Spleen (tissue), 11 donors: ENCODE measurements at regions not wholly inside any gene's neighbourhood (a gene's known extent, or its start where the extent isn't known, plus 50 kb on each side); places are given as distances from the start of the nearest gene placed in this dataset.
"Not testable (repeated sequence)": the region's sequence is repeated elsewhere in the genome, so short reads cannot be mapped to it uniquely, and the experiment has no call there.

Experiments
- DNase-seq: peaks from one replicate; pipeline ENCODE4 v3.0.0-alpha.2; 2020
- H3K27ac ChIP-seq, 8 donors: fragments of 200-600 bp; sonication (generic) in 7 of 8; 1 replicate in 4 of 8; 2 replicates in 4 of 8; pipeline versions ENCODE4 v1.5.0 to v1.8.0; 2016 to 2021; ENCODE audit warnings: inconsistent platforms in 4 of 8, mild to moderate bottlenecking in 4 of 8, moderate library complexity in 1 of 8
- H3K27me3 ChIP-seq, 7 donors: fragments of 200-600 bp; sonication (generic) in 6 of 7; replicated peaks in 1 of 7; 1 replicate in 4 of 7; 2 replicates in 3 of 7; pipeline versions ENCODE4 v1.5.0 to v1.8.0; 2016 to 2021; ENCODE audit warnings: inconsistent platforms in 3 of 7, mild to moderate bottlenecking in 1 of 7
- H3K36me3 ChIP-seq, 6 donors: fragments of 200-600 bp; sonication (generic) in 5 of 6; 1 replicate in 4 of 6; 2 replicates in 2 of 6; pipeline versions ENCODE4 v1.5.0 to v1.8.0; 2016 to 2021; ENCODE audit warnings: inconsistent platforms in 2 of 6
- H3K4me1 ChIP-seq, 6 donors: fragments of 200-600 bp; sonication (generic) in 5 of 6; 1 replicate in 3 of 6; 2 replicates in 3 of 6; pipeline versions ENCODE4 v1.5.0 to v1.8.0; 2016 to 2021; ENCODE audit warnings: inconsistent platforms in 3 of 6
- H3K4me3 ChIP-seq, 8 donors: fragments of 200-600 bp; sonication (generic) in 7 of 8; 1 replicate in 4 of 8; 2 replicates in 4 of 8; pipeline versions ENCODE4 v1.5.0 to v1.8.0; 2016 to 2021; ENCODE audit warnings: inconsistent platforms in 4 of 8, mild to moderate bottlenecking in 4 of 8, moderate library complexity in 2 of 8
- H3K9me3 ChIP-seq, 8 donors: fragments of 200-600 bp; sonication (generic) in 7 of 8; 1 replicate in 4 of 8; 2 replicates in 4 of 8; pipeline versions ENCODE4 v1.5.0 to v1.8.0; 2016 to 2021; ENCODE audit warnings: inconsistent platforms in 4 of 8
- POLR2A ChIP-seq, 3 donors: fragments of 450-650 bp; IDR thresholded peaks; one replicate each; pipeline ENCODE4 v1.5.1; 2017; ENCODE audit warnings: antibody characterized with exemption in 3 of 3, mild to moderate bottlenecking in 1 of 3
- POLR2AphosphoS5 ChIP-seq, 3 donors: sonication (generic); formaldehyde crosslinking; IDR thresholded peaks; one replicate each; pipeline ENCODE4 v1.5.1; 2017; ENCODE audit warnings: antibody characterized with exemption in 3 of 3
- WGBS, 5 donors: extraction: QIAGEN DNeasy Blood & Tissue Kit in 3 of 5; methylation state at CpG; one replicate each; pipeline versions ENCODE4 v1.1.5 to v1.1.7; 2013 to 2018; 5-methylcytosine and 5-hydroxymethylcytosine counted together
- intact Hi-C: fragments of 100-400 bp; cut with DNase I; formaldehyde crosslinking; loops from one replicate; pipeline ENCODE4 v1.15.0; 2023; ENCODE audit warnings: low total_unique reads
- TF ChIP-seq, protein P1 (sequence below), 11 experiments: fragments of 200-600 bp in 7 of 11; fragments of 450-650 bp in 4 of 11; sonication (generic) in 4 of 11; IDR thresholded peaks in 8 of 11; conservative IDR thresholded peaks in 3 of 11; 1 replicate in 7 of 11; 2 replicates in 4 of 11; pipeline versions ENCODE4 v1.4.0 to v1.8.0; 2016 to 2021; ENCODE audit warnings: antibody characterized with exemption in 11 of 11, inconsistent platforms in 4 of 11, mild to moderate bottlenecking in 1 of 11
- donor health status: healthy with polysubstance abuse.
- donor health status: DM: no; HTN: no; CAD: no; lungs with moderate emphysema.
- donor health status: DM: no; HTN: no; CAD: no.
- donor health status: Bipolar disorder and iron deficiency.
- donor health status: healthy.
- donor health status: DM: no; HTN: no; CAD: no.
- donor health status: DM: yes; HTN: yes; CAD: no.

DNA sequence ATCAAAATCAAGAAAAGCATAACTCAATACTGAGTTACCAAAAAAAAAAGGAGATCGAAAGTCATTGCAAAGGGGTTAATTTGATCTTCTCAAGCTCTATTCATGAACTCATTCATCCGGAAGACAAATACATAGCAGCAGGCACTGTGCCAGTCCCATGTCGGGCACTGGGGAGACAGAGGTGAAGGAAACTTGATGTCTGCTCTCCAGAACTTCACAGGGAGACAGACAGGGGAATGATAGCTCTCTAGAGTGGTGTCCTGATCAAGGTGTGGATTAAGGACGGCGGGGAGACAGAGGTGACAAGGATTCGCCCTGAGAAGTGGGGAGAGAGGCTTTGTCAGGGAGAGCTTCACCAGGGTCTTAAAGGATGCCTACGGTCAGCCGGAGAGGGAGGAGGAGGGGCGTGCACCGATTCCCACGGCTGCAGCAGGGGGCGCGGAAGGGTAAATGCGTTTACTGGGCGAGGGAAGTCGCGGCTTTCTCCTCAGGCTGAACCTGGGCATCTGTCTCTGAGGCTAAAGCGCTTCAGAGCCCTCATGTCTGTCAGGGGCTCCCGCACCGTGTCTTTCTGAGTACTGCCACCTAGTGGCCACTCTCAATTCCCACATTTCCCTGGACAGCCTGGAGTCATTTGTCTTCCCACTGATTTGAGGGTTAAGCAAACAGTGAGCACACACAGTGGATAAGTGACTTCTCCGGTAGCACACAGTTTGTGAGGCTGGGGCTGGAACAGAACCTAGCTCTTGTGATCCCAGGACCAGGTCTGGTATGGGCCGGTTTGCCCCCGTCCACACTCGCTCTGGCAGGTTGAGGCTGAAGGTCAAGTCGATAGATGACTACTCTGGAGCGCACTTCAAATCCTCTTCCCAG is 152.8 kb downstream of the TENT5C start:
- TF ChIP-seq, protein P1, sequence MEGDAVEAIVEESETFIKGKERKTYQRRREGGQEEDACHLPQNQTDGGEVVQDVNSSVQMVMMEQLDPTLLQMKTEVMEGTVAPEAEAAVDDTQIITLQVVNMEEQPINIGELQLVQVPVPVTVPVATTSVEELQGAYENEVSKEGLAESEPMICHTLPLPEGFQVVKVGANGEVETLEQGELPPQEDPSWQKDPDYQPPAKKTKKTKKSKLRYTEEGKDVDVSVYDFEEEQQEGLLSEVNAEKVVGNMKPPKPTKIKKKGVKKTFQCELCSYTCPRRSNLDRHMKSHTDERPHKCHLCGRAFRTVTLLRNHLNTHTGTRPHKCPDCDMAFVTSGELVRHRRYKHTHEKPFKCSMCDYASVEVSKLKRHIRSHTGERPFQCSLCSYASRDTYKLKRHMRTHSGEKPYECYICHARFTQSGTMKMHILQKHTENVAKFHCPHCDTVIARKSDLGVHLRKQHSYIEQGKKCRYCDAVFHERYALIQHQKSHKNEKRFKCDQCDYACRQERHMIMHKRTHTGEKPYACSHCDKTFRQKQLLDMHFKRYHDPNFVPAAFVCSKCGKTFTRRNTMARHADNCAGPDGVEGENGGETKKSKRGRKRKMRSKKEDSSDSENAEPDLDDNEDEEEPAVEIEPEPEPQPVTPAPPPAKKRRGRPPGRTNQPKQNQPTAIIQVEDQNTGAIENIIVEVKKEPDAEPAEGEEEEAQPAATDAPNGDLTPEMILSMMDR (IDR thresholded peaks at IDR 0.05 in 8 of 11, conservative IDR thresholded peaks at IDR 0.05 in 3 of 11), result peak; percentile 58 to 88 (median 78)
- TF ChIP-seq POLR2A (IDR thresholded peaks at IDR 0.05) (no peak), POLR2AphosphoS5 (IDR thresholded peaks at IDR 0.05) (peak in 1 of 3 donors; percentile 20)
- peak; percentile 81 for DNase-seq
- WGBS, 5 donors, result 15 to 20% (median 18%) methylated on average over 26 of the region's 26 CpGs
- Histone ChIP-seq H3K4me1 (peaks cover 0 to 18% (median 12%) of the 10 kb centered on the region in 6 donors), H3K4me3 (peak overlapping the region in 7 of 8 donors; percentile 10 to 56 (median 22)), H3K36me3 (no peaks in the 10 kb centered on the region), H3K27ac (peak overlapping the region in 2 of 8 donors; percentile 24 to 39), H3K27me3 (peaks cover 0 to 15% (median 4%) of the 10 kb centered on the region in 7 donors), H3K9me3 (no peaks in the 10 kb centered on the region)
- intact Hi-C loops, result loop anchor here (2.0 to 10.0 kb wide), 3 partner anchors 224 to 694 kb away; partner anchors contain the start of gene TTF2

DNA sequence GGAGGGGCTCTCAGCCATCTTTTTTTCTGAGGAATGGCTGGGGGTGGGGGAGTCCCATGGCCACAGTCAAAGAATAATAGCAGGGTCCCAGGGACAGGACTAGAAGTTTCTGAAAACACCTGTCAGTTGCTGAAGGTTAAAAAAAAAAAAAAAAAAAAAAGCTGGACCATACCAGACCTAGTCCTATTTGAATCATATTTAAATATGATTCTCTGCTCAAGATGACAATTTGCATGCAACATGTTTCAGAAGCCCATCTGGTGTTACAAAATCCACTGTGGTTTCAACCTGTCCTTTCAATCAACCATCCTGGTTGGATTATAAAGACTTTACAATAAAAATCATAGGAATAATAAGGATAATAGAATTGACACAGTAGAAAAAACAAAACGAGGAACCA is 153.7 kb downstream of the TENT5C start:
- TF ChIP-seq POLR2A (IDR thresholded peaks at IDR 0.05) (no peak), POLR2AphosphoS5 (IDR thresholded peaks at IDR 0.05) (no peak)
- TF ChIP-seq, protein P1 (IDR thresholded peaks at IDR 0.05 in 8 of 11, conservative IDR thresholded peaks at IDR 0.05 in 3 of 11), result no peak
- H3K27me3 ChIP-seq, result peaks cover 0 to 6% (median under 1%) of the 10 kb centered on the region in 7 donors
- H3K4me1 ChIP-seq, result peaks cover 0 to 11% (median 5%) of the 10 kb centered on the region in 6 donors
- WGBS, 5 donors, result 49 to 79% (median 56%) methylated on average over 1 of the region's 1 CpG
- peak overlapping the region in 2 of 8 donors; percentile 16 to 39 for H3K27ac ChIP-seq
- DNase-seq, result no peak
- intact Hi-C loops, result loop anchor here (2.0 to 10.0 kb wide), 3 partner anchors 225 to 695 kb away; partner anchors contain the start of gene TTF2
- H3K36me3 ChIP-seq, result no peaks in the 10 kb centered on the region
- no peak overlapping the region for H3K4me3 ChIP-seq
- no peaks in the 10 kb centered on the region for H3K9me3 ChIP-seq

DNA sequence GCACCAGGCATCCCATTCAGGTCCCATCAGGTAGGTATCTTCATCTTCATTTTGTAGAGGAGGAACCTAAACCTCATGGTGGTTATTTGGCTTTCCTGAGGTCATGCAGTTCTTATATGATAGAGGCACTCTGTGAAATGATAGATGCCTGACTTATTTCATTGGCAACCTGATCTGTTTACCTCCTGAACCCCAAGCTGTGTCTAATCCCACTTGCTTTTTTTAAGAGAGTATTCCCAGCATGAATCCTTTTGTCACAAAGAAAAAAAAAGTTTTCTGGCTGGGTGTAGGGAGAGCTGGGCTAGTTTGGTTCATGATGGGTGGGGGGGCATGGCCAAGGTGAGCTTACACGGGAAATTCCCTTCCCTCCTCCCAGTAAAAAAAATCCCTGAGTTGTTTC is 154.2 kb downstream of the TENT5C start:
- Histone ChIP-seq H3K27me3 (peaks cover 0 to 2% (median 0%) of the 10 kb centered on the region in 7 donors), H3K27ac (peak overlapping the region in 1 of 8 donors; percentile 16), H3K4me1 (peaks cover 0 to 11% (median 5%) of the 10 kb centered on the region in 6 donors), H3K4me3 (no peak overlapping the region), H3K9me3 (no peaks in the 10 kb centered on the region), H3K36me3 (no peaks in the 10 kb centered on the region)
- WGBS, 5 donors, result 41 to 89% (median 58%) methylated on average over 1 of the region's 1 CpG
- no peak for DNase-seq
- intact Hi-C loops, result no loop called here
- TF ChIP-seq POLR2AphosphoS5 (IDR thresholded peaks at IDR 0.05) (no peak), POLR2A (IDR thresholded peaks at IDR 0.05) (no peak)
- TF ChIP-seq, protein P1 (IDR thresholded peaks at IDR 0.05 in 8 of 11, conservative IDR thresholded peaks at IDR 0.05 in 3 of 11), result no peak

DNA sequence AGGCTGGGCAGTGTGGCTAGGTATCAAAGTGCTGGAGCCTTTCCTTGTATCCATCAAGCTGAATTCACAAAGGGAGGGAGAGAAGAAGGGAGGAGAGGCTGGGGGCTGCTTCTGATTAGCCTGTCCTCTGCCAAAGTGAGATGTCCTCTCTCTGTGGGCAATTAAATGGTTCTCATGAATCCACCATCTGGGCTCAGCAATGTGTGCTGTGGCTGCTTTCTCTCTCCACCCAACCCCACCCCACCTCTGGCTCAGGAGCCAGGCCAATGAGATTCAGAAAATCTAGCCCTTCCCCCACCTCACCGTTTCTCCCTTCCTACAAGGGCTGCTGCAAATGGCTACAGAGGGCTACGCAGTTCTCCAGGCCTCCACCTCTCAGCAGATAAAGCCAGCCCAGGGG is 154.6 kb downstream of the TENT5C start:
- Histone ChIP-seq H3K4me1 (peaks cover 0 to 11% (median 5%) of the 10 kb centered on the region in 6 donors), H3K9me3 (no peaks in the 10 kb centered on the region), H3K36me3 (no peaks in the 10 kb centered on the region), H3K27me3 (no peaks in the 10 kb centered on the region), H3K4me3 (no peak overlapping the region), H3K27ac (peak overlapping the region in 2 of 8 donors; percentile 16 to 36)
- no peak for DNase-seq
- no peak for TF ChIP-seq POLR2A (IDR thresholded peaks at IDR 0.05)
- TF ChIP-seq POLR2AphosphoS5 (IDR thresholded peaks at IDR 0.05), result no peak
- TF ChIP-seq, protein P1 (IDR thresholded peaks at IDR 0.05 in 8 of 11, conservative IDR thresholded peaks at IDR 0.05 in 3 of 11), result no peak
- WGBS, 5 donors, result 60 to 75% (median 68%) methylated on average over 2 of the region's 2 CpGs
- intact Hi-C loops, result no loop called here

DNA sequence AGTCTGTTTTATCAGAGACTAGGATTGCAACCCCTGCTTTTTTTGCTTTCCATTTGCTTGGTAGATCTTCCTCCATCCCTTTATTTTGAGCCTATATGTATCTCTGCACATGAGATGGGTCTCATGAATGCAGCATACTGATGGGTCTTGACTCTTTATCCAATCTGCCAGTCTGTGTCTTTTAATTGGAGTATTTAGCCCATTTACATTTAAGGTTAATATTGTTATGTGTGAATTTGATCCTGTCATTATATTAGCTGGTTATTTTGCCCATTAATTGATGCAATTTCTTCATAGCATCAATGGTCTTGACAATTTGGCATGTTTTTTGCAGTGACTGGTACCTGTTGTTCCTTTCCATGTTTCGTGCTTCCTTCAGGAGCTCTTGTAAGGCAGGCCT is 161.7 kb downstream of the GDAP2 start:
- H3K27ac ChIP-seq, H3K36me3 ChIP-seq, H3K4me3 ChIP-seq, H3K27me3 ChIP-seq, H3K4me1 ChIP-seq, intact Hi-C loops, DNase-seq: not testable (repeated sequence)
- H3K9me3 ChIP-seq, result peaks cover 4 to 56% (median 39%) of the 10 kb centered on the region in 8 donors
- 54 to 81% (median 68%) methylated on average over 1 of the region's 1 CpG for WGBS, 5 donors
